ENCODE measurements at regions not wholly inside any gene's neighbourhood (a gene's known extent, or its start where the extent isn't known, plus 50 kb on each side); places are given as distances from the start of the nearest gene placed in this dataset.

- TF ChIP-seq CTCF (IDR thresholded peaks at IDR 0.05), result no peak
- TF ChIP-seq POLR2A (IDR thresholded peaks at IDR 0.05), result no peak
These were observed 103.4 kb upstream of the FRMD1 start for GRCh38 chr6:168182366-168182765.

Measured in lower leg skin (tissue), 3 donors.